AG09309 (cell line): ENCODE measurements at regions not wholly inside any gene's neighbourhood (a gene's known extent, or its start where the extent isn't known, plus 50 kb on each side); places are given as distances from the start of the nearest gene placed in this dataset.

Experiments used
- DNase-seq: peaks from one replicate; pipeline ENCODE4 v3.0.0-alpha.2; 2010; ENCODE audit warnings: low read depth
- H3K4me3 ChIP-seq: 2 replicates; pipeline ENCODE4 v1.5.1; 2011; ENCODE audit warnings: mild to moderate bottlenecking, low read depth, low read length, moderate library complexity; ENCODE audit not compliant: control insufficient read depth
- CTCF ChIP-seq: IDR thresholded peaks from 2 replicates; pipeline ENCODE4 v1.5.1; 2011; ENCODE audit warnings: mild to moderate bottlenecking, low read depth, low read length, inconsistent platforms; ENCODE audit not compliant: insufficient read depth, control insufficient read depth; ENCODE audit errors: missing control alignments

GRCh38 chr13:85261757-85262346 lies 537.4 kb downstream of the SLITRK6 start:
- peak; percentile 33 for TF ChIP-seq CTCF
- DNase-seq = no peak
- H3K4me3 ChIP-seq = no peak overlapping the region

- no peak for TF ChIP-seq CTCF
These were observed 538.3 kb downstream of the SLITRK6 start for GRCh38 chr13:85260896-85261295.

GRCh38 chr13:85255978-85256377 lies 543.2 kb downstream of the SLITRK6 start:
- no peak overlapping the region for H3K4me3 ChIP-seq
- no peak for DNase-seq
- no peak for TF ChIP-seq CTCF

More at GRCh38 chr13:85260896-85261295, 538.3 kb downstream of the SLITRK6 start:
- DNase-seq = no peak
- no peak overlapping the region for H3K4me3 ChIP-seq

- no peak for DNase-seq
- TF ChIP-seq CTCF = no peak
These were observed 544.6 kb downstream of the SLITRK6 start for GRCh38 chr13:85254641-85255040.

GRCh38 chr13:85249151-85249550 lies 550.1 kb downstream of the SLITRK6 start:
- TF ChIP-seq CTCF = no peak
- H3K4me3 ChIP-seq = no peak overlapping the region
- no peak for DNase-seq

More at GRCh38 chr13:85254641-85255040, 544.6 kb downstream of the SLITRK6 start:
- H3K4me3 ChIP-seq = no peak overlapping the region

GRCh38 chr13:85247780-85248179 lies 551.4 kb downstream of the SLITRK6 start:
- no peak overlapping the region for H3K4me3 ChIP-seq
- no peak for TF ChIP-seq CTCF
- DNase-seq = no peak

- no peak for DNase-seq
These were observed 555.4 kb downstream of the SLITRK6 start for GRCh38 chr13:85243831-85244230.

More at GRCh38 chr13:85243831-85244230, 555.4 kb downstream of the SLITRK6 start:
- TF ChIP-seq CTCF = no peak
- H3K4me3 ChIP-seq = no peak overlapping the region
